Endothelial cell of umbilical vein (primary cell): ENCODE measurements at regions not wholly inside any gene's neighbourhood (a gene's known extent, or its start where the extent isn't known, plus 50 kb on each side); places are given as distances from the start of the nearest gene placed in this dataset.

Experiments
- JUN ChIP-seq: IDR thresholded peaks from 2 replicates; pipeline ENCODE4 v1.6.1; 2011; ENCODE audit warnings: borderline replicate concordance, low read depth; ENCODE audit not compliant: insufficient read length, insufficient read depth
- MYC ChIP-seq: IDR thresholded peaks from one replicate; pipeline ENCODE4 v1.6.1; 2011; ENCODE audit warnings: mild to moderate bottlenecking, low read depth, low read length
- POLR2A ChIP-seq: IDR thresholded peaks from 2 replicates; pipeline ENCODE4 v1.6.1; 2012; ENCODE audit warnings: low read depth, mild to moderate bottlenecking, control low read depth, low read length
- POLR2AphosphoS5 ChIP-seq: IDR thresholded peaks from 2 replicates; pipeline ENCODE4 v1.6.1; 2012; ENCODE audit warnings: low read depth, mild to moderate bottlenecking, control low read depth, low read length, moderate library complexity; ENCODE audit not compliant: insufficient read depth
- TF ChIP-seq, protein P1 (sequence below), 2 donors: IDR thresholded peaks; 1 replicate in 1 of 2; 2 replicates in 1 of 2; pipeline ENCODE4 v1.5.1; 2011; ENCODE audit warnings: low read length in 2 of 2, mild to moderate bottlenecking in 2 of 2, moderate library complexity in 2 of 2, control low read depth in 1 of 2, inconsistent platforms in 1 of 2, low read depth in 1 of 2; ENCODE audit not compliant: insufficient read depth in 1 of 2; ENCODE audit errors: extremely low read depth in 1 of 2
- TF ChIP-seq, protein P2 (sequence below): IDR thresholded peaks from 2 replicates; pipeline ENCODE4 v1.6.1; 2011; ENCODE audit not compliant: insufficient read depth, insufficient read length

DNA sequence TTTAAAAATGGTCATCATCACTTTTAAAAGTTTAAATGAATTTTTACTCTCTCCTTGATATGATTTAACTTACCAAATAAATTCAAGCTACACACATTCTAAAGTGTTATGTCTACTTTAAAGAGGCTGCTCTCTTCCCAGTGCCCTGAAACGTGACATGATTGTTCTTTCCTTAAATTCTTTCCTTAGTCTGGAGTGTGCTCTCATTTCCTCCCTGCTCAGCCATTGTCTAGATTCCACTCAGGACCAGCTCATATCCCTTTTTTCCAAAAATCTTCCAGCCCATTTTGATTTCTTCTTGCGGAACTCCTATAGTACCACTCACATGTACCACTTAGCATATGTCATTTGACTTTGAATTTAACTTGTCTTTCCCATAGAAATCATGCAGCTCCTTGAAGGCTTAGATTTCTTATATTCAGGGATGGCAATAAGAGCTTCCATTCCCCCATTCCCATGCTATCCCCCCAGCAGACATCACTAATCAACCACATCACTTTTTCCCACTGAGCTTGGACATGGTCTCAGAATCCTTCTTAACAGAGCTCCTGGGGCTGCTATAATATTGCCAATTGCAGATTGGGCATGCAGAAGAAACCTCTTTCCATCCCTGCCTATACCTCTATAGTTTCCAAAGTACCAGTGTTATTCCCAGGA, 54.7 kb upstream of the ITPKB start:
- TF ChIP-seq, protein P1, sequence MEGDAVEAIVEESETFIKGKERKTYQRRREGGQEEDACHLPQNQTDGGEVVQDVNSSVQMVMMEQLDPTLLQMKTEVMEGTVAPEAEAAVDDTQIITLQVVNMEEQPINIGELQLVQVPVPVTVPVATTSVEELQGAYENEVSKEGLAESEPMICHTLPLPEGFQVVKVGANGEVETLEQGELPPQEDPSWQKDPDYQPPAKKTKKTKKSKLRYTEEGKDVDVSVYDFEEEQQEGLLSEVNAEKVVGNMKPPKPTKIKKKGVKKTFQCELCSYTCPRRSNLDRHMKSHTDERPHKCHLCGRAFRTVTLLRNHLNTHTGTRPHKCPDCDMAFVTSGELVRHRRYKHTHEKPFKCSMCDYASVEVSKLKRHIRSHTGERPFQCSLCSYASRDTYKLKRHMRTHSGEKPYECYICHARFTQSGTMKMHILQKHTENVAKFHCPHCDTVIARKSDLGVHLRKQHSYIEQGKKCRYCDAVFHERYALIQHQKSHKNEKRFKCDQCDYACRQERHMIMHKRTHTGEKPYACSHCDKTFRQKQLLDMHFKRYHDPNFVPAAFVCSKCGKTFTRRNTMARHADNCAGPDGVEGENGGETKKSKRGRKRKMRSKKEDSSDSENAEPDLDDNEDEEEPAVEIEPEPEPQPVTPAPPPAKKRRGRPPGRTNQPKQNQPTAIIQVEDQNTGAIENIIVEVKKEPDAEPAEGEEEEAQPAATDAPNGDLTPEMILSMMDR (IDR thresholded peaks at IDR 0.05; ENCODE audit: extremely low read depth in 1 of 2, insufficient read depth in 1 of 2, low read depth in 1 of 2, low read length in 2 of 2): no peak
- TF ChIP-seq POLR2A (no peak), POLR2AphosphoS5 (no peak), MYC (no peak), JUN (no peak)
- TF ChIP-seq, protein P2, sequence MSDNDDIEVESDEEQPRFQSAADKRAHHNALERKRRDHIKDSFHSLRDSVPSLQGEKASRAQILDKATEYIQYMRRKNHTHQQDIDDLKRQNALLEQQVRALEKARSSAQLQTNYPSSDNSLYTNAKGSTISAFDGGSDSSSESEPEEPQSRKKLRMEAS: no peak
